ENCODE measurements at regions not wholly inside any gene's neighbourhood (a gene's known extent, or its start where the extent isn't known, plus 50 kb on each side); places are given as distances from the start of the nearest gene placed in this dataset.

GRCh38 chr12:20283482-20283881 lies 84.9 kb upstream of the PDE3A start:
- no peak for TF ChIP-seq CTCF (conservative IDR thresholded peaks at IDR 0.05; ENCODE audit: low read depth, low read length)
- no peak for TF ChIP-seq RCOR1 (IDR thresholded peaks at IDR 0.05; ENCODE audit: insufficient replicate concordance, low read length)
- TF ChIP-seq CEBPB (IDR thresholded peaks at IDR 0.05; ENCODE audit: low read depth, low read length), result no peak
- no peak for TF ChIP-seq MAFK (IDR thresholded peaks at IDR 0.05; ENCODE audit: low read depth, low read length)
- no peak for TF ChIP-seq POLR2A (IDR thresholded peaks at IDR 0.05; ENCODE audit: low read depth, low read length)
- TF ChIP-seq BHLHE40 (IDR thresholded peaks at IDR 0.05; ENCODE audit: low read depth, low read length), result no peak
- TF ChIP-seq MAZ (IDR thresholded peaks at IDR 0.05; ENCODE audit: borderline replicate concordance, low read depth, low read length), result no peak
- TF ChIP-seq NFE2L2 (IDR thresholded peaks at IDR 0.05; ENCODE audit: low read depth, low read length), result no peak
- no peak for TF ChIP-seq CHD1 (IDR thresholded peaks at IDR 0.05; ENCODE audit: low read depth, low read length)
- no peak for TF ChIP-seq RFX5 (IDR thresholded peaks at IDR 0.05; ENCODE audit: low read depth, low read length)
- no peak for TF ChIP-seq RAD21 (IDR thresholded peaks at IDR 0.05; ENCODE audit: low read length)
- TF ChIP-seq SMC3 (IDR thresholded peaks at IDR 0.05; ENCODE audit: low read depth, low read length), result no peak
- no peak for TF ChIP-seq ELK1 (IDR thresholded peaks at IDR 0.05; ENCODE audit: borderline replicate concordance, low read depth, low read length)
